HG03196 (cell line): ENCODE measurements at regions not wholly inside any gene's neighbourhood (a gene's known extent, or its start where the extent isn't known, plus 50 kb on each side); places are given as distances from the start of the nearest gene placed in this dataset.
"Not testable (repeated sequence)": the region's sequence is repeated elsewhere in the genome, so short reads cannot be mapped to it uniquely, and the experiment has no call there.

Experiments
- ATAC-seq: cut with Tn5 transposase; IDR thresholded peaks from one replicate; pipeline ENCODE4 v1.9.1; 2021; ENCODE audit not compliant: unreplicated experiment

GRCh38 chr5:133857595-133858313 is 110.7 kb downstream of the C5orf15 start:
- ATAC-seq: not testable (repeated sequence)

- ATAC-seq: no peak
These were observed 113.9 kb downstream of the C5orf15 start for GRCh38 chr5:133854554-133854953.

- no peak for ATAC-seq
These were observed 114.6 kb downstream of the C5orf15 start for GRCh38 chr5:133853646-133854365.

GRCh38 chr5:133851521-133851920 is 116.9 kb downstream of the C5orf15 start:
- ATAC-seq: no peak

GRCh38 chr5:133850811-133851210 is 117.6 kb downstream of the C5orf15 start:
- no peak for ATAC-seq

GRCh38 chr5:133849116-133849515 is 119.3 kb downstream of the C5orf15 start:
- no peak for ATAC-seq

- no peak for ATAC-seq
These were observed 120.0 kb downstream of the C5orf15 start for GRCh38 chr5:133848341-133848811.

GRCh38 chr5:133847886-133848285 is 120.5 kb downstream of the C5orf15 start:
- no peak for ATAC-seq

GRCh38 chr5:133847301-133847700 is 121.1 kb downstream of the C5orf15 start:
- no peak for ATAC-seq

GRCh38 chr5:133846478-133847226 is 121.8 kb downstream of the C5orf15 start:
- no peak for ATAC-seq

- ATAC-seq: no peak
These were observed 123.2 kb downstream of the C5orf15 start for GRCh38 chr5:133845271-133845670.

- ATAC-seq: no peak
These were observed 123.6 kb downstream of the C5orf15 start for GRCh38 chr5:133844836-133845235.

- ATAC-seq: no peak
These were observed 124.5 kb downstream of the C5orf15 start for GRCh38 chr5:133843911-133844310.

- no peak for ATAC-seq
These were observed 125.4 kb downstream of the C5orf15 start for GRCh38 chr5:133842846-133843611.

- no peak for ATAC-seq
These were observed 126.3 kb downstream of the C5orf15 start for GRCh38 chr5:133841831-133842750.

- ATAC-seq: no peak
These were observed 128.3 kb downstream of the C5orf15 start for GRCh38 chr5:133840168-133840567.

GRCh38 chr5:133839721-133840120 is 128.7 kb downstream of the C5orf15 start:
- no peak for ATAC-seq

GRCh38 chr5:133839090-133839489 is 129.3 kb downstream of the C5orf15 start:
- ATAC-seq: no peak

- no peak for ATAC-seq
These were observed 130.1 kb downstream of the C5orf15 start for GRCh38 chr5:133838286-133838685.
